ENCODE measurements at regions not wholly inside any gene's neighbourhood (a gene's known extent, or its start where the extent isn't known, plus 50 kb on each side); places are given as distances from the start of the nearest gene placed in this dataset.

- DNase-seq (ENCODE audit: low spot score in 2 of 2, unreplicated experiment in 2 of 2), result no peak
- Mint-ChIP-seq H3K9me3 (peaks cover 15% of the 10 kb centered on the region), H3K36me3 (peaks cover 14% of the 10 kb centered on the region)
These were observed 144.2 kb downstream of the LYPLAL1 start for GRCh38 chr1:219317762-219318353.

GRCh38 chr1:219316066-219316465 is 142.4 kb downstream of the LYPLAL1 start:
- Mint-ChIP-seq H3K4me1 (no peaks in the 10 kb centered on the region), H3K27me3 (ENCODE audit: low read depth) (peaks cover 3% of the 10 kb centered on the region), H3K4me3 (no peak overlapping the region), H3K9me3 (peaks cover 18% of the 10 kb centered on the region), H3K36me3 (peaks cover 14% of the 10 kb centered on the region), H3K27ac (no peak overlapping the region)
- TF ChIP-seq, protein P1, sequence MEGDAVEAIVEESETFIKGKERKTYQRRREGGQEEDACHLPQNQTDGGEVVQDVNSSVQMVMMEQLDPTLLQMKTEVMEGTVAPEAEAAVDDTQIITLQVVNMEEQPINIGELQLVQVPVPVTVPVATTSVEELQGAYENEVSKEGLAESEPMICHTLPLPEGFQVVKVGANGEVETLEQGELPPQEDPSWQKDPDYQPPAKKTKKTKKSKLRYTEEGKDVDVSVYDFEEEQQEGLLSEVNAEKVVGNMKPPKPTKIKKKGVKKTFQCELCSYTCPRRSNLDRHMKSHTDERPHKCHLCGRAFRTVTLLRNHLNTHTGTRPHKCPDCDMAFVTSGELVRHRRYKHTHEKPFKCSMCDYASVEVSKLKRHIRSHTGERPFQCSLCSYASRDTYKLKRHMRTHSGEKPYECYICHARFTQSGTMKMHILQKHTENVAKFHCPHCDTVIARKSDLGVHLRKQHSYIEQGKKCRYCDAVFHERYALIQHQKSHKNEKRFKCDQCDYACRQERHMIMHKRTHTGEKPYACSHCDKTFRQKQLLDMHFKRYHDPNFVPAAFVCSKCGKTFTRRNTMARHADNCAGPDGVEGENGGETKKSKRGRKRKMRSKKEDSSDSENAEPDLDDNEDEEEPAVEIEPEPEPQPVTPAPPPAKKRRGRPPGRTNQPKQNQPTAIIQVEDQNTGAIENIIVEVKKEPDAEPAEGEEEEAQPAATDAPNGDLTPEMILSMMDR (IDR thresholded peaks at IDR 0.05; ENCODE audit: unreplicated experiment), result no peak
- DNase-seq (ENCODE audit: low spot score in 2 of 2, unreplicated experiment in 2 of 2), result no peak

More at GRCh38 chr1:219317762-219318353, 144.2 kb downstream of the LYPLAL1 start:
- H3K27me3 Mint-ChIP-seq (ENCODE audit: low read depth), result peaks cover 3% of the 10 kb centered on the region
- H3K27ac Mint-ChIP-seq, result no peak overlapping the region
- no peak overlapping the region for H3K4me3 Mint-ChIP-seq
- TF ChIP-seq, protein P1 (IDR thresholded peaks at IDR 0.05; ENCODE audit: unreplicated experiment), result no peak
- H3K4me1 Mint-ChIP-seq, result peaks cover 5% of the 10 kb centered on the region

GRCh38 chr1:219313961-219314360 is 140.3 kb downstream of the LYPLAL1 start:
- Mint-ChIP-seq H3K27me3 (ENCODE audit: low read depth) (peaks cover 1% of the 10 kb centered on the region), H3K4me3 (no peak overlapping the region), H3K27ac (no peak overlapping the region), H3K9me3 (peaks cover 25% of the 10 kb centered on the region), H3K36me3 (peaks cover 16% of the 10 kb centered on the region), H3K4me1 (peaks cover 2% of the 10 kb centered on the region)
- DNase-seq (ENCODE audit: low spot score in 2 of 2, unreplicated experiment in 2 of 2), result no peak
- TF ChIP-seq, protein P1 (IDR thresholded peaks at IDR 0.05; ENCODE audit: unreplicated experiment), result no peak

DNA sequence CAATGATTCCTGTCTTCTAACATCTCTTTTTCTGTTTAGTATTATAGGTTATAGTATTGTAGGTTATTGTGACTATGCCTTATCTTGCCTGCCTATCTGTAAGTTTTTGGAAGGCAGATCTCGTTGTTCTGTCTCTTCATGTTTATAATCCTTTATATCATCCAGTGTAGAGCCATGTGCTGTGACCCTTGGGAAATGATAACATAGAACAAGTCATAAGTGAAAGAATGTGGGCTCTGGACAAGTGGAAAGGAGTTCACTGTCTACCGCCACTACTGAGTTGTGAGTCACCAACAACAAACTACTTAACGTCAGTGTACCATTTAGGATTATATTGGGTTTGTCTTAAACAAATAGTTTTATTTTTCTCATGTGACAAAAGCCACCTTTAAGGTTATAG is 139.3 kb downstream of the LYPLAL1 start:
- Mint-ChIP-seq H3K27me3 (ENCODE audit: low read depth) (no peaks in the 10 kb centered on the region), H3K4me1 (peaks cover 2% of the 10 kb centered on the region), H3K4me3 (no peak overlapping the region), H3K36me3 (peaks cover 19% of the 10 kb centered on the region), H3K9me3 (peaks cover 27% of the 10 kb centered on the region), H3K27ac (no peak overlapping the region)
- TF ChIP-seq, protein P1 (IDR thresholded peaks at IDR 0.05; ENCODE audit: unreplicated experiment), result no peak
- no peak for DNase-seq (ENCODE audit: low spot score in 2 of 2, unreplicated experiment in 2 of 2)

GRCh38 chr1:219310181-219310728 is 136.6 kb downstream of the LYPLAL1 start:
- TF ChIP-seq, protein P1 (IDR thresholded peaks at IDR 0.05; ENCODE audit: unreplicated experiment), result no peak
- peaks cover 2% of the 10 kb centered on the region for H3K4me1 Mint-ChIP-seq
- no peak for DNase-seq (ENCODE audit: low spot score in 2 of 2, unreplicated experiment in 2 of 2)
- H3K36me3 Mint-ChIP-seq, result peaks cover 16% of the 10 kb centered on the region
- peak overlapping the region; percentile 40 for H3K27ac Mint-ChIP-seq
- H3K27me3 Mint-ChIP-seq (ENCODE audit: low read depth), result no peaks in the 10 kb centered on the region
- peaks cover 32% of the 10 kb centered on the region for H3K9me3 Mint-ChIP-seq
- no peak overlapping the region for H3K4me3 Mint-ChIP-seq
